ENCODE measurements at regions not wholly inside any gene's neighbourhood (a gene's known extent, or its start where the extent isn't known, plus 50 kb on each side); places are given as distances from the start of the nearest gene placed in this dataset.

DNA sequence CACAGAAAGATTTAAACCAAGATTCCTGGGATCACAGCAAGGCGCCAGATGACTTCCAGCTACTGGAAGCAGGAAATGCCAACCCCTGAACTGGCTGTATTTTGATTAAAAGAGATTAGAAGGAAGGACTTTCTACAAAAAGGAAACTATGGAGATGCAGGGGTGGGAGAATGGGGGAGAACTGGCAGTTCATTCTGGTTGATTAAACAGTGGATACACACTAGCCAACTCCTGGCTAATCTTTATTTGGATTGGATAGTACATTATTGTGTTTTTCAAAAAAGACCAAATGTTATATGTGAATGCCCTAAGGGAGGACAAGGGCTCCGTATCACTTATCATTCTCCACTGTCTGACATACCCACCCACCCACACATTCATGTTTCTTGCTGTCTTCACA lies 93.2 kb downstream of the CDO1 start:
- Histone ChIP-seq H3K4me3 (no peak overlapping the region), H3K27ac (replicated peaks in 1 of 4) (no peak overlapping the region), H3K36me3 (no peaks in the 10 kb centered on the region), H3K27me3 (no peaks in the 10 kb centered on the region), H3K4me1 (peaks cover 0 to 8% (median 3%) of the 10 kb centered on the region in 4 donors), H3K9me3 (no peaks in the 10 kb centered on the region)
- intact Hi-C loops (cut with DNase I), result no loop called here
- TF ChIP-seq EP300 (IDR thresholded peaks at IDR 0.05) (no peak), POLR2AphosphoS5 (IDR thresholded peaks at IDR 0.05) (no peak), CTCF (IDR thresholded peaks at IDR 0.05) (no peak), POLR2A (IDR thresholded peaks at IDR 0.05; ENCODE audit: low read depth) (no peak)
- WGBS, result 57% methylated on average over 2 of the region's 2 CpGs
- DNase-seq (ENCODE audit: extremely low spot score), result no peak

GRCh38 chr5:115720888-115721287 lies 95.1 kb upstream of the TMED7 start:
- Histone ChIP-seq H3K4me3 (no peak overlapping the region), H3K4me1 (peaks cover 0 to 8% (median 3%) of the 10 kb centered on the region in 4 donors), H3K27me3 (no peaks in the 10 kb centered on the region), H3K9me3 (no peaks in the 10 kb centered on the region), H3K27ac (replicated peaks in 1 of 4) (no peak overlapping the region), H3K36me3 (no peaks in the 10 kb centered on the region)
- no peak for DNase-seq (ENCODE audit: extremely low spot score)
- TF ChIP-seq EP300 (IDR thresholded peaks at IDR 0.05), result no peak
- TF ChIP-seq POLR2AphosphoS5 (IDR thresholded peaks at IDR 0.05), result no peak
- TF ChIP-seq POLR2A (IDR thresholded peaks at IDR 0.05; ENCODE audit: low read depth), result no peak
- TF ChIP-seq CTCF (IDR thresholded peaks at IDR 0.05), result no peak
- WGBS, result 62% methylated on average over 2 of the region's 2 CpGs
- intact Hi-C loops (cut with DNase I), result no loop called here

GRCh38 chr5:115718927-115719326 lies 93.1 kb upstream of the TMED7 start:
- 44% methylated on average over 2 of the region's 2 CpGs for WGBS
- Histone ChIP-seq H3K4me1 (peaks cover 0 to 8% (median 3%) of the 10 kb centered on the region in 4 donors), H3K4me3 (no peak overlapping the region), H3K9me3 (no peaks in the 10 kb centered on the region), H3K27me3 (no peaks in the 10 kb centered on the region), H3K36me3 (no peaks in the 10 kb centered on the region), H3K27ac (replicated peaks in 1 of 4) (no peak overlapping the region)
- no peak for TF ChIP-seq CTCF (IDR thresholded peaks at IDR 0.05)
- TF ChIP-seq POLR2AphosphoS5 (IDR thresholded peaks at IDR 0.05), result no peak
- TF ChIP-seq POLR2A (IDR thresholded peaks at IDR 0.05; ENCODE audit: low read depth), result no peak
- no peak for TF ChIP-seq EP300 (IDR thresholded peaks at IDR 0.05)
- no peak for DNase-seq (ENCODE audit: extremely low spot score)
- intact Hi-C loops (cut with DNase I), result no loop called here

GRCh38 chr5:115713408-115713807 lies 87.6 kb upstream of the TMED7 start:
- Histone ChIP-seq H3K4me1 (no peaks in the 10 kb centered on the region), H3K27ac (replicated peaks in 1 of 4) (no peak overlapping the region), H3K4me3 (no peak overlapping the region), H3K9me3 (no peaks in the 10 kb centered on the region), H3K27me3 (no peaks in the 10 kb centered on the region), H3K36me3 (no peaks in the 10 kb centered on the region)
- no peak for DNase-seq (ENCODE audit: extremely low spot score)
- intact Hi-C loops (cut with DNase I), result no loop called here
- TF ChIP-seq POLR2A (IDR thresholded peaks at IDR 0.05; ENCODE audit: low read depth), result no peak
- TF ChIP-seq CTCF (IDR thresholded peaks at IDR 0.05), result no peak

DNA sequence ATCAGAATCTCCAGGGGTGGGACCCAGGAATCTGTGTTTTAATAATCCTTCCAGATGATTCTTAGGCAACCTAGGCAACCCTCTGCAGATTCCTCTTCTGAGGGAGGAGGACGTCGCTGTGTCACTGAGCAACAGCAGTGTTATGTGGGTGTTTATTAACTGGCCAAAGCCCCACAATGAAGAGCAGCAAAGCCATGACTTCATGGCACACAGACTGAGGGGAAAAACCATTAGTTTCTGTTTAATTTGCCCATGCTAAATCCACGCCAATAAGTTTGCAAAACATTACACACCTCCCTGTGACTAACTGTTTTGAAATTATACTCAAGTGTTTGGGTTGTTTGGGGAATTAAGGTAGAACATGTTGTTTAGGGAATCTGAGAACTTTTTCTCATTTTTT lies 83.7 kb upstream of the TMED7 start:
- H3K4me1 ChIP-seq, result no peaks in the 10 kb centered on the region
- no peak overlapping the region for H3K27ac ChIP-seq (replicated peaks in 1 of 4)
- no peaks in the 10 kb centered on the region for H3K27me3 ChIP-seq
- intact Hi-C loops (cut with DNase I), result no loop called here
- no peak overlapping the region for H3K4me3 ChIP-seq
- WGBS, result 62% methylated on average over 3 of the region's 3 CpGs
- no peak for DNase-seq (ENCODE audit: extremely low spot score)
- H3K9me3 ChIP-seq, result no peaks in the 10 kb centered on the region
- no peaks in the 10 kb centered on the region for H3K36me3 ChIP-seq
- TF ChIP-seq POLR2A (IDR thresholded peaks at IDR 0.05; ENCODE audit: low read depth), result no peak

Data from esophagus muscularis mucosa (tissue), 4 donors.